ENCODE measurements at regions not wholly inside any gene's neighbourhood (a gene's known extent, or its start where the extent isn't known, plus 50 kb on each side); places are given as distances from the start of the nearest gene placed in this dataset.

DNA sequence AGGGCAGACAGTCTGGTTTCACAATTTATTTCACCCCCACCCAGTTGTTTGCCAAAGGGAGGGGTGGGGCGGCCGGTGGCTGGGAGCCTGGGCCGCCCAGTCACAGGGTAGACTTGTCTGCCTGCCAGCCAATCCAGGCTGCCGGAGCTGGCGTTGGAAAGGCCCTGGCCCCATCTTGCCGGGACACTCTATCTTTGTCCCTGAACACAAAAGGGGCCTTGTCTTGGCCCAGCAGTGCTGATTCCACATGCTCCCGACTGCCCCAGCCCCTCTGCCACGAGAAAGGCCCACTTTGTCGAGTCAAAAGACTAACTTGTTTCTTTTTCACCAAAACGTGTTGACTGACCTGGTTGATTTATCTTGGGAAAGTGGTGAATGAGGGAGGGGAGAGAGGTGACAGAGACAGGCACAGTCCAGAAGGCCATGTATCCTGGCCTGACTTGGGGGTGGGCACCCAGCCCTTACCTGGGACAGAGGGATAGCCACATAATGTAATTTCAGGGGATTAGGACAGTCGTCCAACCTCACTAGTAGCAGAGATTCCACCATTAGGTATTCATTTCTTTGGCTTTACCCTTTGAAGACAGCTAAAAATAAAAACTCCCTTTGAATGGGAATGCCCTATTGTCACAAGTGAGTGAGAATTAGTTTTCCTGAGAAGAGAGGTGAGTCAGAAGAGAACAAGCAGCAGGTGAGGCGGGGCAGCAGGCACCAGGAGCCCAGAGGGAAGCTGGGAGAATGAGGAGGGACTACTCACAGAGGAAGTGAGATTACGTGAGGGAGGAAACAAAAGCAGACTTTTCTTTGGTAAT is 67.0 kb upstream of the SIRPA start (continued):
- TF ChIP-seq, protein P1, sequence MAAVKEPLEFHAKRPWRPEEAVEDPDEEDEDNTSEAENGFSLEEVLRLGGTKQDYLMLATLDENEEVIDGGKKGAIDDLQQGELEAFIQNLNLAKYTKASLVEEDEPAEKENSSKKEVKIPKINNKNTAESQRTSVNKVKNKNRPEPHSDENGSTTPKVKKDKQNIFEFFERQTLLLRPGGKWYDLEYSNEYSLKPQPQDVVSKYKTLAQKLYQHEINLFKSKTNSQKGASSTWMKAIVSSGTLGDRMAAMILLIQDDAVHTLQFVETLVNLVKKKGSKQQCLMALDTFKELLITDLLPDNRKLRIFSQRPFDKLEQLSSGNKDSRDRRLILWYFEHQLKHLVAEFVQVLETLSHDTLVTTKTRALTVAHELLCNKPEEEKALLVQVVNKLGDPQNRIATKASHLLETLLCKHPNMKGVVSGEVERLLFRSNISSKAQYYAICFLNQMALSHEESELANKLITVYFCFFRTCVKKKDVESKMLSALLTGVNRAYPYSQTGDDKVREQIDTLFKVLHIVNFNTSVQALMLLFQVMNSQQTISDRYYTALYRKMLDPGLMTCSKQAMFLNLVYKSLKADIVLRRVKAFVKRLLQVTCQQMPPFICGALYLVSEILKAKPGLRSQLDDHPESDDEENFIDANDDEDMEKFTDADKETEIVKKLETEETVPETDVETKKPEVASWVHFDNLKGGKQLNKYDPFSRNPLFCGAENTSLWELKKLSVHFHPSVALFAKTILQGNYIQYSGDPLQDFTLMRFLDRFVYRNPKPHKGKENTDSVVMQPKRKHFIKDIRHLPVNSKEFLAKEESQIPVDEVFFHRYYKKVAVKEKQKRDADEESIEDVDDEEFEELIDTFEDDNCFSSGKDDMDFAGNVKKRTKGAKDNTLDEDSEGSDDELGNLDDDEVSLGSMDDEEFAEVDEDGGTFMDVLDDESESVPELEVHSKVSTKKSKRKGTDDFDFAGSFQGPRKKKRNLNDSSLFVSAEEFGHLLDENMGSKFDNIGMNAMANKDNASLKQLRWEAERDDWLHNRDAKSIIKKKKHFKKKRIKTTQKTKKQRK (IDR thresholded peaks at IDR 0.05; ENCODE audit: low read length): no peak
- no peak for TF ChIP-seq MBNL3 (CRISPR knock-in tag; conservative IDR thresholded peaks at IDR 0.05)
- no peak for TF ChIP-seq NONO (IDR thresholded peaks at IDR 0.05)
- TF ChIP-seq NONO (CRISPR knock-in tag; conservative IDR thresholded peaks at IDR 0.05): peak; percentile 80
- TF ChIP-seq LCORL (IDR thresholded peaks at IDR 0.05): no peak
- TF ChIP-seq LCORL (CRISPR knock-in tag; IDR thresholded peaks at IDR 0.05): peak; percentile 96
- TF ChIP-seq, protein P2, sequence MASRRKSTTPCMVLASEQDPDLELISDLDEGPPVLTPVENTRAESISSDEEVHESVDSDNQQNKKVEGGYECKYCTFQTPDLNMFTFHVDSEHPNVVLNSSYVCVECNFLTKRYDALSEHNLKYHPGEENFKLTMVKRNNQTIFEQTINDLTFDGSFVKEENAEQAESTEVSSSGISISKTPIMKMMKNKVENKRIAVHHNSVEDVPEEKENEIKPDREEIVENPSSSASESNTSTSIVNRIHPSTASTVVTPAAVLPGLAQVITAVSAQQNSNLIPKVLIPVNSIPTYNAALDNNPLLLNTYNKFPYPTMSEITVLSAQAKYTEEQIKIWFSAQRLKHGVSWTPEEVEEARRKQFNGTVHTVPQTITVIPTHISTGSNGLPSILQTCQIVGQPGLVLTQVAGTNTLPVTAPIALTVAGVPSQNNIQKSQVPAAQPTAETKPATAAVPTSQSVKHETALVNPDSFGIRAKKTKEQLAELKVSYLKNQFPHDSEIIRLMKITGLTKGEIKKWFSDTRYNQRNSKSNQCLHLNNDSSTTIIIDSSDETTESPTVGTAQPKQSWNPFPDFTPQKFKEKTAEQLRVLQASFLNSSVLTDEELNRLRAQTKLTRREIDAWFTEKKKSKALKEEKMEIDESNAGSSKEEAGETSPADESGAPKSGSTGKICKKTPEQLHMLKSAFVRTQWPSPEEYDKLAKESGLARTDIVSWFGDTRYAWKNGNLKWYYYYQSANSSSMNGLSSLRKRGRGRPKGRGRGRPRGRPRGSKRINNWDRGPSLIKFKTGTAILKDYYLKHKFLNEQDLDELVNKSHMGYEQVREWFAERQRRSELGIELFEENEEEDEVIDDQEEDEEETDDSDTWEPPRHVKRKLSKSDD (CRISPR knock-in tag; IDR thresholded peaks at IDR 0.05; ENCODE audit: low read depth): no peak
- no peak for TF ChIP-seq MTA3 (CRISPR knock-in tag; IDR thresholded peaks at IDR 0.05)
- TF ChIP-seq, protein P3, sequence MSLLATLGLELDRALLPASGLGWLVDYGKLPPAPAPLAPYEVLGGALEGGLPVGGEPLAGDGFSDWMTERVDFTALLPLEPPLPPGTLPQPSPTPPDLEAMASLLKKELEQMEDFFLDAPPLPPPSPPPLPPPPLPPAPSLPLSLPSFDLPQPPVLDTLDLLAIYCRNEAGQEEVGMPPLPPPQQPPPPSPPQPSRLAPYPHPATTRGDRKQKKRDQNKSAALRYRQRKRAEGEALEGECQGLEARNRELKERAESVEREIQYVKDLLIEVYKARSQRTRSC (CRISPR knock-in tag; IDR thresholded peaks at IDR 0.05; ENCODE audit: low read depth): no peak
- TF ChIP-seq SMAD1 (CRISPR knock-in tag; IDR thresholded peaks at IDR 0.05; ENCODE audit: borderline replicate concordance, low read depth): no peak; the same call in 1 of the 2 replicates
- no peak for TF ChIP-seq CCAR2 (optimal IDR thresholded peaks at IDR 0.05; ENCODE audit: low read depth, low read length)
- TF ChIP-seq, protein P4, sequence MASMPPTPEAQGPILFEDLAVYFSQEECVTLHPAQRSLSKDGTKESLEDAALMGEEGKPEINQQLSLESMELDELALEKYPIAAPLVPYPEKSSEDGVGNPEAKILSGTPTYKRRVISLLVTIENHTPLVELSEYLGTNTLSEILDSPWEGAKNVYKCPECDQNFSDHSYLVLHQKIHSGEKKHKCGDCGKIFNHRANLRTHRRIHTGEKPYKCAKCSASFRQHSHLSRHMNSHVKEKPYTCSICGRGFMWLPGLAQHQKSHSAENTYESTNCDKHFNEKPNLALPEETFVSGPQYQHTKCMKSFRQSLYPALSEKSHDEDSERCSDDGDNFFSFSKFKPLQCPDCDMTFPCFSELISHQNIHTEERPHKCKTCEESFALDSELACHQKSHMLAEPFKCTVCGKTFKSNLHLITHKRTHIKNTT (CRISPR knock-in tag; IDR thresholded peaks at IDR 0.05): no peak
- no peak for TF ChIP-seq ZNF570 (CRISPR knock-in tag; IDR thresholded peaks at IDR 0.05; ENCODE audit: borderline replicate concordance)
- no peak; the same call in 1 of the 2 replicates for TF ChIP-seq ZNF383 (CRISPR knock-in tag; IDR thresholded peaks at IDR 0.05; ENCODE audit: borderline replicate concordance)
- no peak for TF ChIP-seq EEA1 (CRISPR knock-in tag; IDR thresholded peaks at IDR 0.05; ENCODE audit: borderline replicate concordance)
- TF ChIP-seq, protein P5, sequence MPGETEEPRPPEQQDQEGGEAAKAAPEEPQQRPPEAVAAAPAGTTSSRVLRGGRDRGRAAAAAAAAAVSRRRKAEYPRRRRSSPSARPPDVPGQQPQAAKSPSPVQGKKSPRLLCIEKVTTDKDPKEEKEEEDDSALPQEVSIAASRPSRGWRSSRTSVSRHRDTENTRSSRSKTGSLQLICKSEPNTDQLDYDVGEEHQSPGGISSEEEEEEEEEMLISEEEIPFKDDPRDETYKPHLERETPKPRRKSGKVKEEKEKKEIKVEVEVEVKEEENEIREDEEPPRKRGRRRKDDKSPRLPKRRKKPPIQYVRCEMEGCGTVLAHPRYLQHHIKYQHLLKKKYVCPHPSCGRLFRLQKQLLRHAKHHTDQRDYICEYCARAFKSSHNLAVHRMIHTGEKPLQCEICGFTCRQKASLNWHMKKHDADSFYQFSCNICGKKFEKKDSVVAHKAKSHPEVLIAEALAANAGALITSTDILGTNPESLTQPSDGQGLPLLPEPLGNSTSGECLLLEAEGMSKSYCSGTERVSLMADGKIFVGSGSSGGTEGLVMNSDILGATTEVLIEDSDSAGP (CRISPR knock-in tag; IDR thresholded peaks at IDR 0.05; ENCODE audit: borderline replicate concordance): peak; percentile 70; the same call in 1 of the 2 replicates
- peak; percentile 87; the same call in 1 of the 2 replicates for TF ChIP-seq HDAC2 (CRISPR knock-in tag; IDR thresholded peaks at IDR 0.05)
- peak; percentile 67; the same call in 1 of the 2 replicates for TF ChIP-seq ZNF547 (CRISPR knock-in tag; IDR thresholded peaks at IDR 0.05)

Measured in HepG2 (cell line).